AG04449 (cell line): ENCODE measurements at regions not wholly inside any gene's neighbourhood (a gene's known extent, or its start where the extent isn't known, plus 50 kb on each side); places are given as distances from the start of the nearest gene placed in this dataset.
"Not testable (repeated sequence)": the region's sequence is repeated elsewhere in the genome, so short reads cannot be mapped to it uniquely, and the experiment has no call there.

Source experiments
- CTCF ChIA-PET: fragments of 350-600 bp; formaldehyde crosslinking; extraction: SDS; loops from one replicate; lab custom pipeline; 2021; ENCODE audit warnings: antibody characterized with exemption; lab: Yijun Ruan, JAX
- POLR2A ChIA-PET: fragments of 400-600, 350-600 bp; formaldehyde crosslinking; extraction: SDS; loops from one replicate; lab custom pipeline; 2020; ENCODE audit warnings: antibody characterized with exemption, inconsistent platforms; lab: Yijun Ruan, JAX
- DNase-seq: peaks from one replicate; pipeline ENCODE4 v3.0.0-alpha.2; 2010; ENCODE audit warnings: low read depth, low spot score
- H3K4me3 ChIP-seq: 2 replicates; pipeline ENCODE4 v1.5.1; 2011; ENCODE audit warnings: low read depth, mild to moderate bottlenecking, control low read depth, low read length
- CTCF ChIP-seq: IDR thresholded peaks from one replicate; pipeline ENCODE4 v1.5.1; 2011; ENCODE audit warnings: mild to moderate bottlenecking, moderate library complexity, low read length, control low read depth, inconsistent platforms; ENCODE audit not compliant: insufficient read depth; ENCODE audit errors: missing control alignments

GRCh38 chr1:223996376-223996775, 117.5 kb upstream of the FBXO28 start:
- H3K4me3 ChIP-seq, DNase-seq, POLR2A ChIA-PET, CTCF ChIA-PET: not testable (repeated sequence)

GRCh38 chr1:223992456-223993246, 121.3 kb upstream of the FBXO28 start:
- DNase-seq: peak; percentile 91
- CTCF ChIA-PET: not testable (repeated sequence)
- POLR2A ChIA-PET: interaction anchor here (0.7 kb wide), 1 partner anchor 292 kb away, joined by 5 read pairs; no protein-coding TSS in a partner anchor
- peak overlapping the region; percentile 63 for H3K4me3 ChIP-seq

GRCh38 chr1:223991297-223991857, 122.5 kb upstream of the FBXO28 start:
- CTCF ChIA-PET, H3K4me3 ChIP-seq, POLR2A ChIA-PET, DNase-seq: not testable (repeated sequence)

GRCh38 chr1:223961985-223962384, 116.2 kb upstream of the TP53BP2 start:
- POLR2A ChIA-PET, CTCF ChIA-PET, H3K4me3 ChIP-seq: not testable (repeated sequence)
- peak; percentile 4 for DNase-seq

- DNase-seq, H3K4me3 ChIP-seq, POLR2A ChIA-PET, CTCF ChIA-PET: not testable (repeated sequence)
These were observed 107.1 kb upstream of the TP53BP2 start for GRCh38 chr1:223952801-223953200.

GRCh38 chr1:223951551-223951950, 105.8 kb upstream of the TP53BP2 start:
- H3K4me3 ChIP-seq, CTCF ChIA-PET, DNase-seq, POLR2A ChIA-PET: not testable (repeated sequence)

GRCh38 chr1:223949944-223950343, 104.2 kb upstream of the TP53BP2 start:
- CTCF ChIA-PET, DNase-seq, H3K4me3 ChIP-seq, POLR2A ChIA-PET: not testable (repeated sequence)

GRCh38 chr1:223948041-223948440, 102.3 kb upstream of the TP53BP2 start:
- DNase-seq, CTCF ChIA-PET, POLR2A ChIA-PET, H3K4me3 ChIP-seq: not testable (repeated sequence)

- H3K4me3 ChIP-seq, DNase-seq, CTCF ChIA-PET, POLR2A ChIA-PET: not testable (repeated sequence)
These were observed 90.8 kb upstream of the TP53BP2 start for GRCh38 chr1:223936592-223936991.

GRCh38 chr1:223931476-223931875, 85.7 kb upstream of the TP53BP2 start:
- CTCF ChIA-PET, H3K4me3 ChIP-seq, DNase-seq, POLR2A ChIA-PET: not testable (repeated sequence)

- DNase-seq, CTCF ChIA-PET, POLR2A ChIA-PET, H3K4me3 ChIP-seq: not testable (repeated sequence)
- TF ChIP-seq CTCF: peak; percentile 1
These were observed 75.1 kb upstream of the TP53BP2 start for GRCh38 chr1:223920805-223921204.

- DNase-seq, CTCF ChIA-PET, H3K4me3 ChIP-seq, POLR2A ChIA-PET: not testable (repeated sequence)
These were observed 69.7 kb upstream of the TP53BP2 start for GRCh38 chr1:223915476-223915875.

- CTCF ChIA-PET, DNase-seq: not testable (repeated sequence)
These were observed 68.0 kb upstream of the TP53BP2 start for GRCh38 chr1:223913715-223914114.

GRCh38 chr1:223907943-223908587, 62.3 kb upstream of the TP53BP2 start:
- CTCF ChIA-PET, DNase-seq, H3K4me3 ChIP-seq, POLR2A ChIA-PET: not testable (repeated sequence)

More at GRCh38 chr1:223913715-223914114, 68.0 kb upstream of the TP53BP2 start:
- POLR2A ChIA-PET, H3K4me3 ChIP-seq: not testable (repeated sequence)

- DNase-seq, CTCF ChIA-PET, H3K4me3 ChIP-seq, POLR2A ChIA-PET: not testable (repeated sequence)
These were observed 57.5 kb upstream of the TP53BP2 start for GRCh38 chr1:223903221-223903620.
